ENCODE measurements at regions not wholly inside any gene's neighbourhood (a gene's known extent, or its start where the extent isn't known, plus 50 kb on each side); places are given as distances from the start of the nearest gene placed in this dataset.
A peak's percentile ranks its signal among the peaks of the same experiment; 100 is the strongest.

GRCh38 chr3:82050382-82050781, 288.9 kb upstream of the GBE1 start:
- H3K36me3 ChIP-seq (ENCODE audit: control insufficient read depth in 2 of 2, extremely low read depth in 1 of 2, insufficient read depth in 2 of 2, low read length in 2 of 2), result no peaks in the 10 kb centered on the region
- TF ChIP-seq EZH2 (IDR thresholded peaks at IDR 0.05; ENCODE audit: low read length) (no peak), CTCF (optimal IDR thresholded peaks at IDR 0.05 in 1 of 3, IDR thresholded peaks at IDR 0.05 in 1 of 3, conservative IDR thresholded peaks at IDR 0.05 in 1 of 3; ENCODE audit: extremely low read depth in 1 of 3, insufficient read depth in 2 of 3, low read length in 3 of 3) (no peak)
- no peaks in the 10 kb centered on the region for H3K9me1 ChIP-seq (ENCODE audit: control insufficient read depth, extremely low read depth, insufficient read depth, low read length)
- H3K27me3 ChIP-seq (ENCODE audit: control insufficient read depth, extremely low read depth, insufficient read depth, low read length), result no peaks in the 10 kb centered on the region
- H3K4me1 ChIP-seq (ENCODE audit: control insufficient read depth, extremely low read depth, insufficient read depth, low read length), result peaks cover 22% of the 10 kb centered on the region
- FAIRE-seq (peak; percentile 83), DNase-seq (ENCODE audit: low read depth, low spot score) (no peak)
- H3K9me3 ChIP-seq (ENCODE audit: control insufficient read depth, low read depth, low read length), result no peaks in the 10 kb centered on the region
- H2AFZ ChIP-seq (ENCODE audit: control insufficient read depth, low read length), result no peak overlapping the region
- no peak overlapping the region for H3K4me3 ChIP-seq (ENCODE audit: control insufficient read depth in 2 of 3, extremely low read depth in 1 of 3, insufficient read depth in 2 of 3, low read depth in 1 of 3, low read length in 3 of 3)
- H4K20me1 ChIP-seq (ENCODE audit: control insufficient read depth, extremely low read depth, insufficient read depth, low read length), result no peaks in the 10 kb centered on the region
- H3K9ac ChIP-seq (ENCODE audit: control insufficient read depth, extremely low read depth, insufficient read depth, low read length), result no peak overlapping the region
- H3K4me2 ChIP-seq (ENCODE audit: control insufficient read depth, extremely low read depth, insufficient read depth, low read depth, low read length), result peak overlapping the region; percentile 39
- H3K79me2 ChIP-seq (ENCODE audit: control insufficient read depth, insufficient read depth, low read length), result no peaks in the 10 kb centered on the region
- dilution Hi-C loops (cut with MboI; ENCODE audit: extremely low pct_ligation_motif_present, low sequenced_read_pairs), result no loop called here
- H3K27ac ChIP-seq (ENCODE audit: control insufficient read depth, insufficient read depth, low read length), result peak overlapping the region; percentile 25

- dilution Hi-C loops (cut with MboI; ENCODE audit: extremely low pct_ligation_motif_present, low sequenced_read_pairs), result no loop called here
- no peak for TF ChIP-seq CTCF (optimal IDR thresholded peaks at IDR 0.05 in 1 of 3, IDR thresholded peaks at IDR 0.05 in 1 of 3, conservative IDR thresholded peaks at IDR 0.05 in 1 of 3; ENCODE audit: extremely low read depth in 1 of 3, insufficient read depth in 2 of 3, low read length in 3 of 3)
Measured at GRCh38 chr3:82048711-82049110, 287.3 kb upstream of the GBE1 start.

More at GRCh38 chr3:82048711-82049110, 287.3 kb upstream of the GBE1 start:
- no peak overlapping the region for H3K9ac ChIP-seq (ENCODE audit: control insufficient read depth, extremely low read depth, insufficient read depth, low read length)
- H3K9me3 ChIP-seq (ENCODE audit: control insufficient read depth, low read depth, low read length), result no peaks in the 10 kb centered on the region
- DNase-seq (ENCODE audit: low read depth, low spot score), result no peak
- no peak for FAIRE-seq
- no peak overlapping the region for H3K4me3 ChIP-seq (ENCODE audit: control insufficient read depth in 2 of 3, extremely low read depth in 1 of 3, insufficient read depth in 2 of 3, low read depth in 1 of 3, low read length in 3 of 3)
- no peaks in the 10 kb centered on the region for H3K79me2 ChIP-seq (ENCODE audit: control insufficient read depth, insufficient read depth, low read length)
- H2AFZ ChIP-seq (ENCODE audit: control insufficient read depth, low read length), result peak overlapping the region; percentile 33
- H3K4me1 ChIP-seq (ENCODE audit: control insufficient read depth, extremely low read depth, insufficient read depth, low read length), result peaks cover 26% of the 10 kb centered on the region
- H3K36me3 ChIP-seq (ENCODE audit: control insufficient read depth in 2 of 2, extremely low read depth in 1 of 2, insufficient read depth in 2 of 2, low read length in 2 of 2), result no peaks in the 10 kb centered on the region
- no peaks in the 10 kb centered on the region for H3K9me1 ChIP-seq (ENCODE audit: control insufficient read depth, extremely low read depth, insufficient read depth, low read length)
- H3K27me3 ChIP-seq (ENCODE audit: control insufficient read depth, extremely low read depth, insufficient read depth, low read length), result no peaks in the 10 kb centered on the region
- H3K4me2 ChIP-seq (ENCODE audit: control insufficient read depth, extremely low read depth, insufficient read depth, low read depth, low read length), result no peak overlapping the region
- peak overlapping the region; percentile 31 for H3K27ac ChIP-seq (ENCODE audit: control insufficient read depth, insufficient read depth, low read length)
- no peaks in the 10 kb centered on the region for H4K20me1 ChIP-seq (ENCODE audit: control insufficient read depth, extremely low read depth, insufficient read depth, low read length)

All from keratinocyte (primary cell).